Breast epithelium (tissue), 3 donors: ENCODE measurements at regions not wholly inside any gene's neighbourhood (a gene's known extent, or its start where the extent isn't known, plus 50 kb on each side); places are given as distances from the start of the nearest gene placed in this dataset.
"Not testable (repeated sequence)": the region's sequence is repeated elsewhere in the genome, so short reads cannot be mapped to it uniquely, and the experiment has no call there.

Experiments used
- POLR2A ChIP-seq: fragments of 450-650 bp; IDR thresholded peaks from one replicate; pipeline ENCODE4 v1.6.1; 2016; ENCODE audit warnings: antibody characterized with exemption, mild to moderate bottlenecking, moderate library complexity
- POLR2AphosphoS5 ChIP-seq, 3 donors: sonication (generic); formaldehyde crosslinking; IDR thresholded peaks; one replicate each; pipeline ENCODE4 v1.6.1; 2017; ENCODE audit warnings: antibody characterized with exemption in 3 of 3
- TF ChIP-seq, protein P1 (sequence below), 3 donors: fragments of 450-650 bp; IDR thresholded peaks; one replicate each; pipeline ENCODE4 v1.5.1; 2016 to 2017; ENCODE audit warnings: antibody characterized with exemption in 3 of 3, mild to moderate bottlenecking in 3 of 3, moderate library complexity in 3 of 3

GRCh38 chr20:26181364-26181763, 484.7 kb upstream of the ZNF337 start:
- TF ChIP-seq, protein P1, sequence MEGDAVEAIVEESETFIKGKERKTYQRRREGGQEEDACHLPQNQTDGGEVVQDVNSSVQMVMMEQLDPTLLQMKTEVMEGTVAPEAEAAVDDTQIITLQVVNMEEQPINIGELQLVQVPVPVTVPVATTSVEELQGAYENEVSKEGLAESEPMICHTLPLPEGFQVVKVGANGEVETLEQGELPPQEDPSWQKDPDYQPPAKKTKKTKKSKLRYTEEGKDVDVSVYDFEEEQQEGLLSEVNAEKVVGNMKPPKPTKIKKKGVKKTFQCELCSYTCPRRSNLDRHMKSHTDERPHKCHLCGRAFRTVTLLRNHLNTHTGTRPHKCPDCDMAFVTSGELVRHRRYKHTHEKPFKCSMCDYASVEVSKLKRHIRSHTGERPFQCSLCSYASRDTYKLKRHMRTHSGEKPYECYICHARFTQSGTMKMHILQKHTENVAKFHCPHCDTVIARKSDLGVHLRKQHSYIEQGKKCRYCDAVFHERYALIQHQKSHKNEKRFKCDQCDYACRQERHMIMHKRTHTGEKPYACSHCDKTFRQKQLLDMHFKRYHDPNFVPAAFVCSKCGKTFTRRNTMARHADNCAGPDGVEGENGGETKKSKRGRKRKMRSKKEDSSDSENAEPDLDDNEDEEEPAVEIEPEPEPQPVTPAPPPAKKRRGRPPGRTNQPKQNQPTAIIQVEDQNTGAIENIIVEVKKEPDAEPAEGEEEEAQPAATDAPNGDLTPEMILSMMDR (IDR thresholded peaks at IDR 0.05) = not testable (repeated sequence)
- TF ChIP-seq POLR2A; POLR2AphosphoS5 (IDR thresholded peaks at IDR 0.05): not testable (repeated sequence)
